ENCODE measurements at regions not wholly inside any gene's neighbourhood (a gene's known extent, or its start where the extent isn't known, plus 50 kb on each side); places are given as distances from the start of the nearest gene placed in this dataset.
"Not testable (repeated sequence)": the region's sequence is repeated elsewhere in the genome, so short reads cannot be mapped to it uniquely, and the experiment has no call there.

GRCh38 chr3:89747541-89748278 lies 640.3 kb downstream of the EPHA3 start:
- not testable (repeated sequence) for DNase-seq

DNA sequence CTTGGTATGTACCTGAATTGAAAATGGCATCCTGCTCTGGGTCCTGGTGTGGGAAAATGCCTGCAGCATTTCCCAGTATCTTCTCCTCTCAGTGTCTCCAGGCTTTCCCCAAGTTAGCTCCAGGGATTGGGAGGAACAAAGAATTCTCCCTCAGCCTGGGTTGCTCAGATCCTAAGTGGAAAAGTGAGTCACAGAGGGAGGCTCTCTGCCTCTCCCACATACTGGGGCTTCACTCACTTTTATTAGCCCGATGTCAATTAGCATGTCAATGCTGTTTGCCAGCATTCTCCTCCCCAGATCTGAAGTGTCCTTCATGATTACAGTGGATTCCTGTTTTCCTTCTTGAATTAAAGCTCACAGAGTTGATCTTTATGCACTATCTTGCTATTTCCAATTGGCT lies 655.0 kb downstream of the EPHA3 start:
- DNase-seq: no peak

DNA sequence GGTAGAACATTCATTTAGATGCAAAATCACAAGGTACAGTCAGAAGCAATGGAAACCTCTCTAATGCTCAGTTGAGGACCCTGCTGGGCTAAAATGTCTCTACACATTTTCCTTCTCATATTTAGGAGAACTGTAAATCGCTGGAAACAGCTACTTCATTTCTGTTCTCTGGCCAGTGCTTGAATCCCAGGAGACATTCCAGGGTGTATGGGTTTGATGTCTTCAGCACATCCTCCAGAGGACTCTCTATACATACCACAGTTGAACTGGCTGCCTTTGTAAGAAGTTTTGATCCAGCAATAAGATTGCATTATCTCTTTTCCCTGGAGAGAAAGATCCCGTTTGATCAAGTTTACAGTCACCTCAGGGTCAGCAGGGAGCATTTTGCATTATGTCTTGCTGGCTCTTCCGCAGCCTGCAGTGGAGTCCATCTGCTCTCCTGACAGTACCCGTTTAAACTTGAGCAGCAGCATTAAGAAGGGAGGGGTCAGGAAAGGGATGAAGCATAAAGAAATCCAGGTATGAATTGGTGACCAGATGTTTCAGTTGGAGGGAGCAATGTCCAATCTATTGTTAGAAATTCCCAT lies 676.0 kb downstream of the EPHA3 start:
- no peak for DNase-seq

- DNase-seq: no peak
Measured at GRCh38 chr3:89787485-89787884, 680.1 kb downstream of the EPHA3 start.

- DNase-seq: no peak
Measured at GRCh38 chr3:89787979-89788378, 680.6 kb downstream of the EPHA3 start.

DNA sequence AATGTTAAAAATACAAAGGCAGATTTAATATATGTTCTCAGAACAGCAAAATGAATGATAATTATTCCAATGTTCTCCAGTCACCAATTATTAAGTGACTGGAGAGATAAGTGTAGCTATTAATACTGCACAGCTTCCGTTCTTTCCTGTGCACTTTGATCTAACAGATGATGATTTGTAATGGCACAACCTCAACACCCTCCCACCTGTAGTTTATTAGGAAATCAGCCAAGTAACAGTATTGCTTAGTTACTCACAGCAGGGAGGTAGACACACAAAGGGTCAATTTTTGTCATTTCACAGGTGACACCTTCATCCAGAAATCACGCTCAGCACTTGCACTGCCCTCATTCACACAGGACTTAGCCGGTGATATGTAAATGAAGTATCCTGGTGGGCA lies 688.1 kb downstream of the EPHA3 start:
- DNase-seq: no peak

DNA sequence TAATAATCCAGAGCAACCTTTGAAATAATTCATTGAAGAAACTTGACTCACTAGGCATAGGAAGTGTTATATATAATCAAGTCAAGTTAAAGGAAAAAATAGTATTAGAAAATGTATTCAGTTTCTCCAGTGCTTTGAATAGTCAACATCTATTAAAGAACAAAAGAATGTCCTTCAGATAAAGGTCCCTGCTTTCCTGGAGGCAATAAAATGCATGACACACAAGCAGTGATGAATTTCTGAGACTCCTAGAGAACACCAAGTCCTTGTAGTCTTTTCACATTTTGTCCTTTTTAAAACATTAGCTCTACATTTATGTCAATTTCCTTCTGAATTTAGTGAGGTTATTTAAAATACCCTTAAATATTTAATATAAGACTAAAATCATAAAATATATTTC lies 695.5 kb downstream of the EPHA3 start:
- DNase-seq: no peak

GRCh38 chr3:89803711-89804110 lies 696.3 kb downstream of the EPHA3 start:
- DNase-seq: no peak

GRCh38 chr3:89806166-89806565 lies 698.7 kb downstream of the EPHA3 start:
- DNase-seq: no peak

DNA sequence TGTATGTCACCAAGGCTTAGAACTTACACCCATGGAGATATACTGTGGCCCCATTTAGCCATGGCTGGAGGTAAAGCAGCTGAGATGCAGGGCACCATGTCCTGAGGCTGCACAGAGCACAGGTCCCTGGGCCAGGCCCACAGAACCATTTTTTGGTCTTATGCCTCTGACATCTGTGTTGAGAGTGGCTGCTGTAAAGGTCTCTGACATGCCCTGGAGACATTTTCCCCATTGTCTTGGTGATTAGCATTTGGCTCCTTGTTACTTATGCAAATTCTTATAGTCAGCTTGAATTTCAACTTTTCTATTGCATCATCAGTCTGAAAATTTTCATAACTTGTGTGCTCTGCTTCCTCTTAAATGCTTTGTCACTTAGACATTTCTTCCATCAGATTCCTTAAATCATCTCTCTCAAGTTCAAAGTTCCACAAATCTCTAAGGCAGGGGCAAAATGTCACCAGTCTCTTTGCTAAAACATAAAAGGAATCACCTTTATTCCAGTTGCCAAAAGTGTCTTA lies 701.3 kb downstream of the EPHA3 start:
- no peak for DNase-seq

GRCh38 chr3:89813500-89813899 lies 706.1 kb downstream of the EPHA3 start:
- DNase-seq: no peak

DNA sequence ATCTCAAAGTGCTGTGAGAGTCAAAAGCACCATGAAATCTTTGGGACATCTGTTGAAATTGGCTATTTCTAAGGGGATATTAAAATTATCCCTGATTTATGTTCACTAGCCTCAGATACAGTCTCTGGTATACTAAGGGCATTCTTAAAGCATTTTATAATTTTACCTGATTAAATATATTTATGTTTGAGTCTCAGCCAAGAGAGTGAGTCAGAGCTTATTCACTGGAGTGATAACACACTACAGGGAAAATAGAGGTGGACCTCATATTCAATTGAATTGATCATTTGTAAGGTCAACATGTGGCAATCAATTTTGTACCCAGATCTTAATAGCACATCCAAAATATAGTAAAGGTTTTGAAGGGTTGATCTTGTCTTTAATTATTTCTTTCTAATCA lies 733.6 kb downstream of the EPHA3 start:
- no peak for DNase-seq

DNA sequence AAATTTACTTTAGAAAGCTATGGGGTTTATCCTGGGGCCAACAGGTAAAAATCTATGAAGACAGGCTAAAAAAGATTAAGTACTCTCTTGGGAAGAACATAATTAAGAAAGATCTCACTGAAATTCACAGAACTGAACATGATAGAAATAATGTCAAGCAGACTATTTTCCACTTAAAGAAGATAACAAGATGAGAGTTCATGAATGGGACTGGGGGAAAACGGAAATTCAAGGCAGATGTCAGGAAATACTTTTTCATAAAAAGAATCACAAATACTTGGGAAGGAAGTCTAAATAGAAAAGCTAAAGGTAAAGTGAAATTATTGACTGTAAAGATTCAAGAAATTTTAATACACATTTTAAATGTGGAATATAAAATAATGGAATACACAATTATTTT lies 737.6 kb downstream of the EPHA3 start:
- no peak for DNase-seq

DNA sequence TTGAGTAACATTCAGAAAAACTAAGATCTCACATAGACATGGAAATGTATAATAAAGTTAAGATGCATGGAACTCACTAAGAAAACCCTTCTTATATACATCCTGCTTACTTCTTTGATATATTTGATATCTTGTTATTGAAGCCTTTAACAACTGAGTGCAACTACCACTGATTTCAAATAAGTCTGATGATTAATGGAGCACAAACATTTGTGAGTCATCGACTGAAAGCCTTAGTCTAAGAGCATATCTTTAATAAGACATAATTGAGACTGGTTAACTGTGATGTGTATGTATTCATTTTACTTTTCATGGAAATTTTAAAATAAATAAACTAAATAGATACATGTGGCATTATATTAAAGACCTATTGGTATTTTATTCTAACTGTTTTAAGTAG lies 740.5 kb downstream of the EPHA3 start:
- DNase-seq: no peak

DNA sequence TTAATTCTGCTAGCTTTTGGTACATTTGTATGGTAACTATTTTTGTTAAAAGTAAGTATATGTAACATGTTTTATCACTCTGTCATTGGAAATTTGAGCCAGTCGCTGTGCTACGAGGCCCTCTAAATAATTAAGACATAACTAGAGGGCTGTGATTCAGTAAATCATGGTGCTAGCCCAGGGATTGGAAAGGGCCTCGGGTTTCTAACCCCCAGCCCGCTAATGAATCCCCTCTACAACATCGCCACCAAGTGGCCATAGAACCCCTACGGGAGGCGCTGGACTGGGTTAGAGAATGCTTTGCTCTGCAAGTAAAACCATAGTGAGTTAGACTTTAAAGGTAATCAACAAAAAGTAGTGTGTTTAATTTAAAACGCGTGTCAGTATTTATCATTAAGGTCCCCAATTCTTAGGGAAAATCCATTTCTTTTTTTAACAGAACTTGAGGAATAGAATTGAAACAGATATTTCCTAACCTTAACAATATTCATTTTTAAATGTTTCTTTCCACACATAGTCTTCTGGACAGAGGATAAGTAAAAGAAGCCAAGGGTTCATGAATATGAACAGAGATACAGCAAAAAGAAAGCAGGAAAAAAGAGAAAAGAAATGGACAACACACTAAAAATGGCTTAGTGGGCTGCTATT lies 744.7 kb downstream of the EPHA3 start:
- DNase-seq: peak in 13 of 51 donors; percentile 0 to 40 (median 4)

DNA sequence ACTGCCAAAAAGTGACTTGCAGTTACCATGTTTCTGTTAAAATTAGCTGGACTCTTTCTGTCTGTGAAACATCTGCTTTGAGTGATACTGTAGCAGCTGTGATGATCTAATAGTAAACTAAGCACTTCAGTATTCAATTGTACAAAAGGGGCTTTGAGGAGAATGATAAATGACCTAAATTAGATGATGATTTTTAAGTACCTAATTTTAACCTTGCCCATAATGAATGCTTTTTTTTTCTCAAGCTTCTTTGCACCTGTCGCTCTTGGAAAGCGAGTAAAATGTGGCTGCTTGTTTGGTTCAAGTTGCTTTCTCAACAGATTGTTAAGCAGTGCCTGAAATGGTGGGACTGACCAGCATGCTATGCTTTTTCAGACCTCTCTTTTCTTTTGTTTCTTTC lies 752.3 kb downstream of the EPHA3 start:
- no peak for DNase-seq

GRCh38 chr3:89867286-89867685 lies 759.9 kb downstream of the EPHA3 start:
- no peak for DNase-seq

DNA sequence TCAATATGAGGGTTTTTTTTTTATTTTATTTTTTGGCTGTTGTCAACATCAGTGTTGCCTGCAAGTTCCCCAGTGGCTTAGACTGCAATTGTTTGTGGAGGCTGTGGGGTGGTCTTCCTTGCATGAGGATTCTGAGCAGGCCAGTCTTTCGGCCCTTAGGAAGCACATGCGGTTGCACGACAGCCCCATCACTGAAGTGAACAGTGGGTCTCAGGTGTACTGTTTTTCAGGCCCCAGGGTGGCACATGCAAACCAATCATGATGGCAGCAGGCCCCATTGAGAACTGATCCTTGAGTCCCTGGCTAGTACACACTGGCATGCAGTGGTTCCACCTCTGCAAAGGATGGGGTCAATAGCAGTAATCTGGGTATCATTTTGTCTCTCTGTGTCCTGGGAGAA lies 768.7 kb downstream of the EPHA3 start:
- DNase-seq: no peak

- DNase-seq: no peak
Measured at GRCh38 chr3:89877230-89877629, 769.8 kb downstream of the EPHA3 start.

GRCh38 chr3:89889386-89889785 lies 782.0 kb downstream of the EPHA3 start:
- no peak for DNase-seq

GRCh38 chr3:89908711-89909213 lies 801.3 kb downstream of the EPHA3 start:
- DNase-seq: no peak

DNA sequence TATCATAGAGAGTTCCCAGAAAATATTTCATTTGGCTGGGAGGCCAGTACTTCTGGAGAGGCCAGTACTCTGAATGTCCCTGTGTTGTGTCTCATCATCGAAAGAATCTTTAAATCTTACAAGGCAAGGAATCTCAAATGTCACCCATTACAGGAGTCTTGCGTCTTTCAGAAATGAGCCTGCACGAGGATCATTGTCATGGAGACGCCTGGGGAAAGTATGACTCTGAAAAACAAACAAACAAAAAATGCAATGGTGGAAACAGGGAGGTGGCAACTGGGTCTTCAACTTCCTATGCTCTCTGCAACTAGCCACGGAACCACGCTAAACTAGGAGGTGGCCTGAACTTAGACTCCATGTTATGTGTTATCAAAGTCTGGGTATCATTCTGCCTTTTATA lies 804.6 kb downstream of the EPHA3 start:
- DNase-seq: no peak
